Calu3 (cell line): ENCODE measurements at regions not wholly inside any gene's neighbourhood (a gene's known extent, or its start where the extent isn't known, plus 50 kb on each side); places are given as distances from the start of the nearest gene placed in this dataset.

ENCODE experiments used
- BruUV-seq: library from RNA; stranded (reverse); fragments of 400-500 nt; replicated peaks from 2 replicates; lab custom pipeline; 2021; lab: Mats Ljungman, UMichigan
- CTCF ChIA-PET: fragments of 300-600 bp; sonication (Branson Sonifier 250); formaldehyde crosslinking; loops from one replicate; lab custom pipeline; 2022; ENCODE audit warnings: antibody characterized with exemption; lab: Charles Lee
- DNase-seq: peaks from one replicate; pipeline ENCODE4 v3.0.0; 2022
- H3K27ac Mint-ChIP-seq: one replicate; pipeline ENCODE4 v1.8.0; 2022; ENCODE audit warnings: mixed read lengths; ENCODE audit not compliant: unreplicated experiment
- H3K27me3 Mint-ChIP-seq: one replicate; pipeline ENCODE4 v1.8.0; 2022; ENCODE audit warnings: mixed read lengths; ENCODE audit not compliant: unreplicated experiment
- H3K36me3 Mint-ChIP-seq: one replicate; pipeline ENCODE4 v1.8.0; 2022; ENCODE audit warnings: mild to moderate bottlenecking, moderate library complexity, mixed read lengths; ENCODE audit not compliant: insufficient read depth, unreplicated experiment
- H3K4me1 Mint-ChIP-seq: one replicate; pipeline ENCODE4 v1.8.0; 2022; ENCODE audit warnings: mild to moderate bottlenecking, low read depth, mixed read lengths; ENCODE audit not compliant: unreplicated experiment
- H3K4me3 Mint-ChIP-seq: one replicate; pipeline ENCODE4 v1.8.0; 2022; ENCODE audit warnings: mild to moderate bottlenecking, low read depth, moderate library complexity, mixed read lengths; ENCODE audit not compliant: unreplicated experiment
- H3K9me3 Mint-ChIP-seq: one replicate; pipeline ENCODE4 v1.8.0; 2022; ENCODE audit warnings: low read depth, mixed read lengths; ENCODE audit not compliant: unreplicated experiment
- CTCF ChIP-seq: fragments of 200-600 bp; IDR thresholded peaks from one replicate; pipeline ENCODE4 v1.8.0; 2022; ENCODE audit warnings: antibody characterized with exemption; ENCODE audit not compliant: unreplicated experiment
- intact Hi-C: fragments of 100-400 bp; cut with micrococcal nuclease; formaldehyde crosslinking; loops from one replicate; pipeline ENCODE4 v1.10.0; 2022; ENCODE audit not compliant: unreplicated experiment

DNA sequence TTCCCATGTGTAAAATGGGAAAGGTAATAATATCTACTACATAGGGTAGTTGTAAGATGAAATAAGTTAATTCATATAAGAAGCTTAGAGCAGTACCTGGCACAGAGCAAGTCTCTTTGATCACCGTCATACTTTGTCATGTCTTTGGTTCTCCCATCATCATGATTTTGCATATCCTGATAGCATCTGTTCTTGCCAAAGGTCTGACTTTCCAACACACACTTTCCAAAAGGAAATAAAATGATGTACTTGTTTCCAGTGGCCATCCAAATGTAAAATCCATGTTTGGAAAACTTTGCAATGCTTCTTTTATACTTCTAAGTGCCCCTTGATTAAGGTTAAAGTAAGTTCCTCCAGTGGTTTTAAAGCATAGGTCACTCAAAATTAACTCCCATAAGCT lies 266.9 kb upstream of the PTGER4 start:
- BruUV-seq: no TSS peak
- Mint-ChIP-seq H3K4me1 (peaks cover 19% of the 10 kb centered on the region), H3K4me3 (no peak overlapping the region), H3K27ac (no peak overlapping the region), H3K9me3 (peaks cover 5% of the 10 kb centered on the region), H3K27me3 (no peaks in the 10 kb centered on the region), H3K36me3 (no peaks in the 10 kb centered on the region)
- intact Hi-C loops: no loop called here
- CTCF ChIA-PET: no interaction called here
- DNase-seq: no peak
- no peak for TF ChIP-seq CTCF

DNA sequence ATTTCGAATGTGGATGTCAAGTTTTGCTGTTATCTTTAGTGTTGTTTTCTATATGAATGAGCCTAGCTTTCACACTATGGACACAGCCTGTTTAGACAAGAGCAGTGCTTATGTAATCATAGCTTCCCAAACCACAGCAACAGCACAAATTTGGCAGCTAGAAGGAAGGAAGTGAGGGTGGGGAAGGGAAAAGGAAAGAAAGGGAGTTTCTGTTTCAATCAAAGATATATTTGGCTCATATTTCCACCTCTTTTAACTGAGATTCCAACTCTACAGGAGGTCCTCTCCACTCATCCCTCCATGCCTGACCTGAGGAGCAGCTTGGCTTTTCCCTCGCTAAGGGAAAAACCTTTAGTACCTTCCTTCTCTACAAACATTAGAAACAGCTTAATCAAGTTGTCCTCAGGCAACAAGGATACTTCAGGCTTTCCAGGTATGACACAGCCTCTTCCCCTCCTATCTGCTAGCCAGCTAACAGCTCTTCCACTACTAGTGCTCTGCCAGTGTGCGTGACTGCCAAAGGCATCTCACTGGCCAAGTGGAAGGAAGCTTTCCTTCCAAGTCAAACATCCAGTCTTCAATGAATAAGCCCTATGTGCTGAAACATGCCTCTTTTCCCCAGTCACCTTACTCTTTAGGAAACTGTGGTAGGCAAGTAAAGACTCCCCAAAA lies 268.6 kb upstream of the PTGER4 start:
- Mint-ChIP-seq H3K4me1 (peaks cover 19% of the 10 kb centered on the region), H3K27me3 (no peaks in the 10 kb centered on the region), H3K4me3 (no peak overlapping the region), H3K36me3 (no peaks in the 10 kb centered on the region), H3K27ac (peak overlapping the region; percentile 52), H3K9me3 (peaks cover 5% of the 10 kb centered on the region)
- CTCF ChIA-PET: no interaction called here
- intact Hi-C loops: no loop called here
- no TSS peak for BruUV-seq
- no peak for DNase-seq
- no peak for TF ChIP-seq CTCF

DNA sequence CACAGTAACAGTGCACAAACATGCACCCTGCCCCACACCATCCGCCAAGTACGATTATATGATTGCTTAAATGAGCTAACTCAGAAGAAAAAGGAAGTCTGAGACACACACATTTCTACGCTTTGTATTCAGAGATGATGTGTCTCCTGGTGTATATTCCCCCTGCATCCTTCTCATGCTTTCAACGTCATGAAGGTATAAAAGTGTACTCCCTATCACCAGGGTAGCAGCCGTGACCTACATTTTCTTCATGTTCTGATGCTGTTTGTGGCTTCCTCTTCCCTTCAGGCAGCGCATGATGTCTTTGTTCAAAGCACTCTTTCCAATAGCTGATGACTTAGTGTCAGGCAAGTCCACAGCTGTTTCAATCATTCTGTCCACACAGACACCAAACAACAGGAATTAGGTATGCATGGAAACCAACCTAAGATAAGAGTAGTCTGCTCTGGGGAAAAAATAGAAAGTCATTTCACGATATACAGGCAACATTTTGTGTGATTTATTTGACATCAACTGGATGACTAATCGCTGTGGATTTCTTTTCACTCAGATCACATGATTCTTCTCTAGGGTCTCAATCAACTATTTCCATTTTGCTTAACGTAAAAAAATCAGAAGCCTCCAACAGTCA lies 269.4 kb upstream of the PTGER4 start:
- DNase-seq: no peak
- intact Hi-C loops: no loop called here
- H3K27me3 Mint-ChIP-seq: no peaks in the 10 kb centered on the region
- H3K27ac Mint-ChIP-seq: no peak overlapping the region
- no peak overlapping the region for H3K4me3 Mint-ChIP-seq
- H3K4me1 Mint-ChIP-seq: peaks cover 19% of the 10 kb centered on the region
- H3K9me3 Mint-ChIP-seq: peaks cover 5% of the 10 kb centered on the region
- no TSS peak for BruUV-seq
- no peak for TF ChIP-seq CTCF
- CTCF ChIA-PET: no interaction called here
- no peaks in the 10 kb centered on the region for H3K36me3 Mint-ChIP-seq

GRCh38 chr5:40409601-40410000 lies 270.1 kb upstream of the PTGER4 start:
- Mint-ChIP-seq H3K4me3 (no peak overlapping the region), H3K4me1 (peaks cover 19% of the 10 kb centered on the region), H3K27me3 (no peaks in the 10 kb centered on the region), H3K27ac (no peak overlapping the region), H3K36me3 (no peaks in the 10 kb centered on the region), H3K9me3 (peaks cover 5% of the 10 kb centered on the region)
- no peak for TF ChIP-seq CTCF
- intact Hi-C loops: no loop called here
- no TSS peak for BruUV-seq
- DNase-seq: no peak
- CTCF ChIA-PET: no interaction called here
